Panc1 (cell line): ENCODE measurements at regions not wholly inside any gene's neighbourhood (a gene's known extent, or its start where the extent isn't known, plus 50 kb on each side); places are given as distances from the start of the nearest gene placed in this dataset.

Experiments
- ATAC-seq: fragments of 200-7000 bp; cut with Tn5 transposase; 2 replicates; pipeline ENCODE4 v1.9.1; 2020; ENCODE audit warnings: mild to moderate bottlenecking, moderate library complexity
- BruUV-seq: library from RNA; stranded (reverse); fragments of 400-500 nt; replicated peaks from 2 replicates; lab custom pipeline; 2021; lab: Mats Ljungman, UMichigan
- CTCF ChIA-PET: fragments of 300-600 bp; sonication (Branson Sonifier 250); formaldehyde crosslinking; loops from one replicate; lab custom pipeline; 2022; ENCODE audit warnings: antibody characterized with exemption; lab: Charles Lee
- POLR2A ChIA-PET: fragments of 300-600 bp; sonication (Branson Sonifier 250); formaldehyde crosslinking; loops from one replicate; lab custom pipeline; 2022; ENCODE audit warnings: antibody characterized with exemption; lab: Charles Lee
- DNase-seq: peaks from one replicate; pipeline ENCODE4 v3.0.0-alpha.2; 2010; ENCODE audit warnings: low read depth, low spot score
- H3K27ac ChIP-seq: 2 replicates; pipeline ENCODE4 v1.5.1; 2011; ENCODE audit warnings: mild to moderate bottlenecking, low read length, inconsistent platforms
- H3K27me3 ChIP-seq: fragments of 200-500 bp; sonication (Bioruptor generic); 2 replicates; pipeline ENCODE4 v1.6.0; 2014; ENCODE audit warnings: low read length, inconsistent platforms; ENCODE audit not compliant: control insufficient read depth, insufficient read depth
- H3K36me3 ChIP-seq: fragments of 200-500 bp; sonication (Bioruptor generic); 2 replicates; pipeline ENCODE4 v1.5.1; 2014; ENCODE audit warnings: inconsistent platforms, mild to moderate bottlenecking, low read length, moderate library complexity; ENCODE audit not compliant: control insufficient read depth, insufficient read depth
- H3K4me1 ChIP-seq: 2 replicates; pipeline ENCODE4 v1.5.1; 2011; ENCODE audit warnings: inconsistent platforms, mild to moderate bottlenecking, low read length, moderate library complexity; ENCODE audit not compliant: control insufficient read depth, insufficient read depth
- H3K4me3 ChIP-seq, 2 experiments: 2 replicates each; pipeline ENCODE4 v1.5.1; 2011 to 2012; ENCODE audit warnings: low read depth in 2 of 2, low read length in 2 of 2, mild to moderate bottlenecking in 2 of 2, inconsistent platforms in 1 of 2, moderate library complexity in 1 of 2
- H3K9me3 ChIP-seq: fragments of 200-500 bp; sonication (Bioruptor generic); 2 replicates; pipeline ENCODE4 v1.5.1; 2014; ENCODE audit warnings: low read depth, mild to moderate bottlenecking, inconsistent platforms, low read length, moderate library complexity; ENCODE audit not compliant: control insufficient read depth, insufficient read depth
- CTCF ChIP-seq: fragments of 450-650 bp; IDR thresholded peaks from 2 replicates; pipeline ENCODE4 v1.5.1; 2017; ENCODE audit warnings: mild to moderate bottlenecking
- POLR2AphosphoS5 ChIP-seq: IDR thresholded peaks from 2 replicates; pipeline ENCODE4 v1.6.1; 2012; ENCODE audit warnings: mild to moderate bottlenecking, low read depth, low read length, moderate library complexity
- REST ChIP-seq, 2 experiments: IDR thresholded peaks; 2 replicates each; pipeline ENCODE4 v1.6.1; 2011 to 2012; ENCODE audit warnings: low read depth in 2 of 2, control low read depth in 1 of 2, low read length in 1 of 2, mild to moderate bottlenecking in 1 of 2, moderate library complexity in 1 of 2; ENCODE audit not compliant: insufficient read depth in 1 of 2
- SIN3A ChIP-seq: IDR thresholded peaks from 2 replicates; pipeline ENCODE4 v1.6.1; 2012; ENCODE audit warnings: low read depth, mild to moderate bottlenecking, low read length, moderate library complexity, borderline replicate concordance; ENCODE audit not compliant: insufficient read depth
- TCF7L2 ChIP-seq: IDR thresholded peaks from 2 replicates; pipeline ENCODE4 v1.6.1; 2011; ENCODE audit warnings: mild to moderate bottlenecking, low read depth, low read length, inconsistent platforms
- in situ Hi-C: cut with HindIII; loops from 2 replicates; pipeline ENCODE4 v1.10.0; 2016; ENCODE audit warnings: low sequenced_read_pairs, low pct_unique_long_range_greater_than_20kb
- intact Hi-C: fragments of 100-400 bp; cut with micrococcal nuclease; formaldehyde crosslinking; loops from one replicate; pipeline ENCODE4 v1.10.0; 2022; ENCODE audit not compliant: unreplicated experiment

- no TSS peak for BruUV-seq
- TF ChIP-seq SIN3A, result no peak
- no peak for TF ChIP-seq POLR2AphosphoS5
- TF ChIP-seq REST (IDR thresholded peaks at IDR 0.05; ENCODE audit: insufficient read depth in 1 of 2, low read depth in 2 of 2, low read length in 1 of 2), result no peak
- no peak for TF ChIP-seq TCF7L2
- no peak for TF ChIP-seq CTCF
- intact Hi-C loops, result no loop called here
- H3K4me1 ChIP-seq, result no peaks in the 10 kb centered on the region
- DNase-seq, result no peak
- no peak overlapping the region for H3K27ac ChIP-seq
- H3K27me3 ChIP-seq, result no peaks in the 10 kb centered on the region; the same call in 1 of the 2 replicates
- ChIA-PET POLR2A (no interaction called here), CTCF (no interaction called here)
- ATAC-seq, result no peak
- in situ Hi-C loops, result no loop called here
- H3K36me3 ChIP-seq, result no peaks in the 10 kb centered on the region
- no peaks in the 10 kb centered on the region for H3K9me3 ChIP-seq
- no peak overlapping the region for H3K4me3 ChIP-seq
Measured at GRCh38 chr1:5308249-5308648, 653.8 kb downstream of the AJAP1 start.

GRCh38 chr1:5304702-5305101, 650.3 kb downstream of the AJAP1 start:
- Histone ChIP-seq H3K4me3 (no peak overlapping the region), H3K9me3 (no peaks in the 10 kb centered on the region), H3K4me1 (no peaks in the 10 kb centered on the region), H3K27ac (no peak overlapping the region), H3K27me3 (no peaks in the 10 kb centered on the region), H3K36me3 (no peaks in the 10 kb centered on the region)
- TF ChIP-seq POLR2AphosphoS5 (no peak), CTCF (no peak), REST (IDR thresholded peaks at IDR 0.05; ENCODE audit: insufficient read depth in 1 of 2, low read depth in 2 of 2, low read length in 1 of 2) (no peak), TCF7L2 (no peak), SIN3A (no peak)
- DNase-seq (no peak), ATAC-seq (no peak)
- POLR2A ChIA-PET, result no interaction called here
- BruUV-seq, result no TSS peak
- intact Hi-C loops (no loop called here), in situ Hi-C loops (no loop called here)
- CTCF ChIA-PET, result interaction anchor here (0.8 kb wide), 1 partner anchor 440 kb away, joined by 3 read pairs; no protein-coding TSS in a partner anchor
